ENCODE measurements at regions not wholly inside any gene's neighbourhood (a gene's known extent, or its start where the extent isn't known, plus 50 kb on each side); places are given as distances from the start of the nearest gene placed in this dataset.

DNA sequence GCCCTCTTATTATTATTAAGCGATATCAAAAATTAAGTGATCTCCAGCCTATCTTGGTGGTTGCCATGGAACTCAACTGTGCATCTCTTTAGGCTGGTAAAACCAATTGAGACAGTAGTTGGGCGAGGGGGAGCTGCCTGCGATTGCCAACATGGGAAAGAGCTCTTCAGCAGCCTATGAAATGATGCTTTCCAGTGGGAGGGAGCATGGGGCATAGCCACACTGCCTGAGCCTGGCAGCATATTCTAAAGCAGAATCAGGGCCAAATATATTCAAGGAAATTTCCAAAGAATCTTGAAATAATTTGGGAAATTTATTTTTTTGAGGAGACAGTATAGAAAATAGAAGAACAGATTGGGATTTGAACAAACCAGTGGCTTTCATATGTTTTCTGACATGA lies 126.9 kb upstream of the DNAH14 start:
- TF ChIP-seq REST (IDR thresholded peaks at IDR 0.05; ENCODE audit: unreplicated experiment) = no peak
- no peak for TF ChIP-seq POLR2AphosphoS5 (IDR thresholded peaks at IDR 0.05; ENCODE audit: low read depth)
- TF ChIP-seq, protein P1, sequence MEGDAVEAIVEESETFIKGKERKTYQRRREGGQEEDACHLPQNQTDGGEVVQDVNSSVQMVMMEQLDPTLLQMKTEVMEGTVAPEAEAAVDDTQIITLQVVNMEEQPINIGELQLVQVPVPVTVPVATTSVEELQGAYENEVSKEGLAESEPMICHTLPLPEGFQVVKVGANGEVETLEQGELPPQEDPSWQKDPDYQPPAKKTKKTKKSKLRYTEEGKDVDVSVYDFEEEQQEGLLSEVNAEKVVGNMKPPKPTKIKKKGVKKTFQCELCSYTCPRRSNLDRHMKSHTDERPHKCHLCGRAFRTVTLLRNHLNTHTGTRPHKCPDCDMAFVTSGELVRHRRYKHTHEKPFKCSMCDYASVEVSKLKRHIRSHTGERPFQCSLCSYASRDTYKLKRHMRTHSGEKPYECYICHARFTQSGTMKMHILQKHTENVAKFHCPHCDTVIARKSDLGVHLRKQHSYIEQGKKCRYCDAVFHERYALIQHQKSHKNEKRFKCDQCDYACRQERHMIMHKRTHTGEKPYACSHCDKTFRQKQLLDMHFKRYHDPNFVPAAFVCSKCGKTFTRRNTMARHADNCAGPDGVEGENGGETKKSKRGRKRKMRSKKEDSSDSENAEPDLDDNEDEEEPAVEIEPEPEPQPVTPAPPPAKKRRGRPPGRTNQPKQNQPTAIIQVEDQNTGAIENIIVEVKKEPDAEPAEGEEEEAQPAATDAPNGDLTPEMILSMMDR (conservative IDR thresholded peaks at IDR 0.05; ENCODE audit: low read depth in 2 of 2) = no peak
- TF ChIP-seq EZH2 (IDR thresholded peaks at IDR 0.05; ENCODE audit: low read depth, unreplicated experiment) = no peak
- no peak for TF ChIP-seq CREB1 (CRISPR knock-in tag; IDR thresholded peaks at IDR 0.05; ENCODE audit: low read depth)
- TF ChIP-seq, protein P2, sequence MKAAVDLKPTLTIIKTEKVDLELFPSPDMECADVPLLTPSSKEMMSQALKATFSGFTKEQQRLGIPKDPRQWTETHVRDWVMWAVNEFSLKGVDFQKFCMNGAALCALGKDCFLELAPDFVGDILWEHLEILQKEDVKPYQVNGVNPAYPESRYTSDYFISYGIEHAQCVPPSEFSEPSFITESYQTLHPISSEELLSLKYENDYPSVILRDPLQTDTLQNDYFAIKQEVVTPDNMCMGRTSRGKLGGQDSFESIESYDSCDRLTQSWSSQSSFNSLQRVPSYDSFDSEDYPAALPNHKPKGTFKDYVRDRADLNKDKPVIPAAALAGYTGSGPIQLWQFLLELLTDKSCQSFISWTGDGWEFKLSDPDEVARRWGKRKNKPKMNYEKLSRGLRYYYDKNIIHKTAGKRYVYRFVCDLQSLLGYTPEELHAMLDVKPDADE (IDR thresholded peaks at IDR 0.05) = no peak
- TF ChIP-seq EZH2phosphoT487 (IDR thresholded peaks at IDR 0.05; ENCODE audit: unreplicated experiment) = no peak
- no peak for TF ChIP-seq NANOG (IDR thresholded peaks at IDR 0.05; ENCODE audit: borderline replicate concordance)
